Natural killer cell (primary cell): ENCODE measurements at regions not wholly inside any gene's neighbourhood (a gene's known extent, or its start where the extent isn't known, plus 50 kb on each side); places are given as distances from the start of the nearest gene placed in this dataset.

Source experiments
- ATAC-seq, 3 donors: fragments of 150-1000 bp in 2 of 3; fragments of 200-7000 bp in 1 of 3; cut with Tn5 transposase; 1 replicate in 1 of 3; 2 replicates in 2 of 3; pipeline ENCODE4 v1.10.0; 2021; ENCODE audit warnings: mild to moderate bottlenecking in 2 of 3, moderate library complexity in 2 of 3
- DNase-seq, 2 donors: peaks; one replicate each; pipeline versions ENCODE4 v3.0.0 to v3.0.0-alpha.2; 2013 to 2021; ENCODE audit warnings: mixed read lengths in 1 of 2
- H3K27ac ChIP-seq: one replicate; pipeline ENCODE4 v1.5.1; 2013; ENCODE audit warnings: mild to moderate bottlenecking, low read length
- H3K27me3 ChIP-seq: one replicate; pipeline ENCODE4 v1.6.1; 2013; ENCODE audit warnings: low read length; ENCODE audit not compliant: control insufficient read depth, insufficient read depth
- H3K36me3 ChIP-seq: one replicate; pipeline ENCODE4 v1.6.1; 2013; ENCODE audit warnings: low read length; ENCODE audit not compliant: control insufficient read depth, insufficient read depth
- H3K4me1 ChIP-seq: one replicate; pipeline ENCODE4 v1.6.1; 2013; ENCODE audit warnings: low read length; ENCODE audit not compliant: control insufficient read depth, insufficient read depth
- H3K4me3 ChIP-seq: one replicate; pipeline ENCODE4 v1.5.1; 2013; ENCODE audit warnings: low read length
- H3K9me3 ChIP-seq: one replicate; pipeline ENCODE4 v1.6.1; 2013; ENCODE audit warnings: low read length; ENCODE audit not compliant: control insufficient read depth, insufficient read depth
- H3K27ac Mint-ChIP-seq, 2 donors: one replicate each; pipeline ENCODE4 v1.8.0; 2022; ENCODE audit warnings: mild to moderate bottlenecking in 2 of 2, mixed read lengths in 2 of 2, moderate library complexity in 1 of 2
- H3K27me3 Mint-ChIP-seq, 2 donors: one replicate each; pipeline ENCODE4 v1.8.0; 2022; ENCODE audit warnings: low read depth in 2 of 2, mixed read lengths in 2 of 2
- H3K36me3 Mint-ChIP-seq: one replicate; pipeline ENCODE4 v1.8.0; 2022; ENCODE audit warnings: mixed read lengths
- H3K4me1 Mint-ChIP-seq, 2 donors: one replicate each; pipeline ENCODE4 v1.8.0; 2022; ENCODE audit warnings: mixed read lengths in 2 of 2
- H3K4me3 Mint-ChIP-seq: one replicate; pipeline ENCODE4 v1.8.0; 2022; ENCODE audit warnings: mild to moderate bottlenecking, moderate library complexity, mixed read lengths
- H3K9me3 Mint-ChIP-seq, 2 donors: one replicate each; pipeline ENCODE4 v1.8.0; 2022; ENCODE audit warnings: mixed read lengths in 2 of 2
- CTCF ChIP-seq: fragments of 200-600 bp; IDR thresholded peaks from one replicate; pipeline ENCODE4 v1.8.0; 2022; ENCODE audit warnings: antibody characterized with exemption
- WGBS: methylation state at CpG from one replicate; pipeline ENCODE4 v1.1.7; 2013; ENCODE audit warnings: missing lambda C conversion rate; ENCODE audit not compliant: insufficient coverage; 5-methylcytosine and 5-hydroxymethylcytosine counted together
- intact Hi-C: fragments of 100-400 bp; cut with micrococcal nuclease; formaldehyde crosslinking; loops from one replicate; pipeline ENCODE4 v1.14.2; 2022

- Mint-ChIP-seq H3K27ac (no peak overlapping the region), H3K36me3 (no peaks in the 10 kb centered on the region), H3K9me3 (no peaks in the 10 kb centered on the region), H3K4me3 (no peak overlapping the region), H3K4me1 (no peaks in the 10 kb centered on the region), H3K27me3 (peaks cover 12 to 64% of the 10 kb centered on the region in 2 donors)
- TF ChIP-seq CTCF = no peak
- no peaks in the 10 kb centered on the region for H3K36me3 ChIP-seq
- H3K9me3 ChIP-seq = no peaks in the 10 kb centered on the region
- ATAC-seq = no peak
- no peak overlapping the region for H3K4me3 ChIP-seq
- no peak for DNase-seq
- H3K27ac ChIP-seq = no peak overlapping the region
- peaks cover 5% of the 10 kb centered on the region for H3K27me3 ChIP-seq
- no peaks in the 10 kb centered on the region for H3K4me1 ChIP-seq
- intact Hi-C loops = no loop called here
- 54% methylated on average over 9 of the region's 9 CpGs for WGBS
Observed at GRCh38 chr7:26038201-26038990, 113.6 kb upstream of the NFE2L3 start.

GRCh38 chr7:26040085-26040484, 111.9 kb upstream of the NFE2L3 start:
- no peak overlapping the region for H3K4me3 Mint-ChIP-seq
- TF ChIP-seq CTCF = no peak
- intact Hi-C loops = no loop called here
- H3K27me3 ChIP-seq = peaks cover 5% of the 10 kb centered on the region
- H3K27me3 Mint-ChIP-seq = peaks cover 19 to 69% of the 10 kb centered on the region in 2 donors
- no peaks in the 10 kb centered on the region for H3K9me3 Mint-ChIP-seq
- no peaks in the 10 kb centered on the region for H3K4me1 Mint-ChIP-seq
- no peaks in the 10 kb centered on the region for H3K4me1 ChIP-seq
- DNase-seq (no peak), ATAC-seq (no peak)
- H3K4me3 ChIP-seq = no peak overlapping the region
- WGBS = 88% methylated on average over 5 of the region's 5 CpGs
- H3K27ac ChIP-seq = no peak overlapping the region
- no peaks in the 10 kb centered on the region for H3K9me3 ChIP-seq
- no peaks in the 10 kb centered on the region for H3K36me3 ChIP-seq
- no peak overlapping the region for H3K27ac Mint-ChIP-seq
- no peaks in the 10 kb centered on the region for H3K36me3 Mint-ChIP-seq

- H3K27ac Mint-ChIP-seq = no peak overlapping the region
- H3K4me3 Mint-ChIP-seq = no peak overlapping the region
- no peak for TF ChIP-seq CTCF
- no peaks in the 10 kb centered on the region for H3K4me1 ChIP-seq
- no peaks in the 10 kb centered on the region for H3K36me3 ChIP-seq
- no peak overlapping the region for H3K27ac ChIP-seq
- no peak overlapping the region for H3K4me3 ChIP-seq
- H3K27me3 ChIP-seq = peaks cover 5% of the 10 kb centered on the region
- H3K36me3 Mint-ChIP-seq = no peaks in the 10 kb centered on the region
- H3K27me3 Mint-ChIP-seq = peaks cover 19 to 73% of the 10 kb centered on the region in 2 donors
- ATAC-seq (no peak), DNase-seq (no peak)
- WGBS = 96% methylated on average over 4 of the region's 6 CpGs
- intact Hi-C loops = no loop called here
- no peaks in the 10 kb centered on the region for H3K9me3 Mint-ChIP-seq
- no peaks in the 10 kb centered on the region for H3K9me3 ChIP-seq
- H3K4me1 Mint-ChIP-seq = no peaks in the 10 kb centered on the region
Observed at GRCh38 chr7:26042237-26042636, 109.8 kb upstream of the NFE2L3 start.

- Histone ChIP-seq H3K9me3 (no peaks in the 10 kb centered on the region), H3K4me1 (no peaks in the 10 kb centered on the region), H3K4me3 (no peak overlapping the region), H3K27ac (no peak overlapping the region), H3K27me3 (peaks cover 5% of the 10 kb centered on the region), H3K36me3 (no peaks in the 10 kb centered on the region)
- no peak for DNase-seq
- H3K4me1 Mint-ChIP-seq = no peaks in the 10 kb centered on the region
- no peak for TF ChIP-seq CTCF
- H3K27me3 Mint-ChIP-seq = peaks cover 19 to 59% of the 10 kb centered on the region in 2 donors
- no peak overlapping the region for H3K27ac Mint-ChIP-seq
- no peak for ATAC-seq
- no peak overlapping the region for H3K4me3 Mint-ChIP-seq
- intact Hi-C loops = no loop called here
- WGBS = 85% methylated on average over 5 of the region's 7 CpGs
- H3K36me3 Mint-ChIP-seq = no peaks in the 10 kb centered on the region
- H3K9me3 Mint-ChIP-seq = no peaks in the 10 kb centered on the region
Observed at GRCh38 chr7:26043801-26044200, 108.2 kb upstream of the NFE2L3 start.
